Stimulated activated CD4-positive, alpha-beta T cell treated with anti-CD3 and anti-CD28 coated beads, Interleukin-12 subunit alpha, Interleukin-12 subunit beta, amount 100 ng/mL, for 24 hours (primary cell): ENCODE measurements at regions not wholly inside any gene's neighbourhood (a gene's known extent, or its start where the extent isn't known, plus 50 kb on each side); places are given as distances from the start of the nearest gene placed in this dataset.

Experiments
- DNase-seq, 2 experiments: peaks; one replicate each; pipeline ENCODE4 v3.0.0-alpha.2; 2020; ENCODE audit warnings: low read depth in 2 of 2

GRCh38 chr9:4384750-4385149 lies 84.9 kb upstream of the GLIS3 start:
- DNase-seq, result no peak

GRCh38 chr9:4382722-4383317 lies 83.0 kb upstream of the GLIS3 start:
- no peak for DNase-seq

GRCh38 chr9:4381744-4382143 lies 81.9 kb upstream of the GLIS3 start:
- no peak for DNase-seq

- no peak for DNase-seq
These were observed 80.5 kb upstream of the GLIS3 start for GRCh38 chr9:4380406-4380805.

GRCh38 chr9:4375424-4376200 lies 75.7 kb upstream of the GLIS3 start:
- DNase-seq, result no peak

GRCh38 chr9:4371108-4371507 lies 71.2 kb upstream of the GLIS3 start:
- no peak for DNase-seq

GRCh38 chr9:4370501-4370900 lies 70.6 kb upstream of the GLIS3 start:
- DNase-seq, result no peak

GRCh38 chr9:4366591-4367330 lies 66.9 kb upstream of the GLIS3 start:
- DNase-seq, result peak in 1 of 2 experiments; percentile 15

GRCh38 chr9:4365055-4365454 lies 65.2 kb upstream of the GLIS3 start:
- peak in 1 of 2 experiments; percentile 21 for DNase-seq

- DNase-seq, result no peak
These were observed 62.4 kb upstream of the GLIS3 start for GRCh38 chr9:4362281-4362680.

GRCh38 chr9:4359016-4359415 lies 59.1 kb upstream of the GLIS3 start:
- no peak for DNase-seq

- no peak for DNase-seq
These were observed 58.1 kb upstream of the GLIS3 start for GRCh38 chr9:4357929-4358328.

GRCh38 chr9:4356306-4356705 lies 56.4 kb upstream of the GLIS3 start:
- no peak for DNase-seq

GRCh38 chr9:4353236-4353635 lies 53.4 kb upstream of the GLIS3 start:
- DNase-seq, result no peak

- DNase-seq, result no peak
These were observed 50.0 kb upstream of the GLIS3 start for GRCh38 chr9:4349816-4350418.
